Erythroblast (primary cell): ENCODE measurements at regions not wholly inside any gene's neighbourhood (a gene's known extent, or its start where the extent isn't known, plus 50 kb on each side); places are given as distances from the start of the nearest gene placed in this dataset.

Experiments used
- GATA1 ChIP-seq: IDR thresholded peaks from 2 replicates; pipeline ENCODE4 v1.6.1; 2011; ENCODE audit warnings: low read depth, mild to moderate bottlenecking, control low read depth, low read length, moderate library complexity
- POLR2A ChIP-seq: IDR thresholded peaks from 2 replicates; pipeline ENCODE4 v1.6.1; 2011; ENCODE audit warnings: mild to moderate bottlenecking, low read length

- no peak for TF ChIP-seq POLR2A
- no peak for TF ChIP-seq GATA1
These were observed 337.0 kb upstream of the CLEC14A start for GRCh38 chr14:38592764-38593442.
